NCI-H2196 treated with DMSO at 0.1 percent for 48 hours (cell line): ENCODE measurements at regions not wholly inside any gene's neighbourhood (a gene's known extent, or its start where the extent isn't known, plus 50 kb on each side); places are given as distances from the start of the nearest gene placed in this dataset.

ENCODE experiments used
- DNase-seq: peaks from one replicate; lab custom pipeline; 2025; ENCODE audit not compliant: unreplicated experiment; lab: John Stamatoyannopoulos, UW

- DNase-seq = no peak
Observed at GRCh38 chr10:78974617-78975317, 94.0 kb upstream of the ZMIZ1 start.

GRCh38 chr10:78975926-78976325 is 92.8 kb upstream of the ZMIZ1 start:
- DNase-seq = no peak

- no peak for DNase-seq
Observed at GRCh38 chr10:78976825-78977755, 91.7 kb upstream of the ZMIZ1 start.

DNA sequence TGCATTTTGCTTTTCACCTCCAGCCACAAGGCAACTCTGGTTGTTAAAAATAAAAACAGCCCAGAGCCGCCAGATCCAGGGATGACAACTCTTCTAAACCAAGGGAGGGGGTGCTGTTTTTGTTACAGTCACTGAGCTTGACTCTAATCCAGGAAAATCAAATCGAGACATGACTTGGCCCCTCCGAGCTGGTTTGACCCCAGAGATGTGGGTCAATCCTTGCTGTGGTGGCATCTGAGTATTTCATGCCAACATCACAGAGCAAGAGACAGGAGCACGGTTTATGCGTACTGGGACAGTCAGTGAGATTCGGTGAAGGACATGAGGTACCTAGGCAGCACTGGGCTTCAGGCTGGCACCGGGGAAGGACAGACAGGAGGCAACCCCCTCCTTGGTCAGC is 88.8 kb upstream of the ZMIZ1 start:
- no peak for DNase-seq

- no peak for DNase-seq
Observed at GRCh38 chr10:78980354-78980753, 88.4 kb upstream of the ZMIZ1 start.

DNA sequence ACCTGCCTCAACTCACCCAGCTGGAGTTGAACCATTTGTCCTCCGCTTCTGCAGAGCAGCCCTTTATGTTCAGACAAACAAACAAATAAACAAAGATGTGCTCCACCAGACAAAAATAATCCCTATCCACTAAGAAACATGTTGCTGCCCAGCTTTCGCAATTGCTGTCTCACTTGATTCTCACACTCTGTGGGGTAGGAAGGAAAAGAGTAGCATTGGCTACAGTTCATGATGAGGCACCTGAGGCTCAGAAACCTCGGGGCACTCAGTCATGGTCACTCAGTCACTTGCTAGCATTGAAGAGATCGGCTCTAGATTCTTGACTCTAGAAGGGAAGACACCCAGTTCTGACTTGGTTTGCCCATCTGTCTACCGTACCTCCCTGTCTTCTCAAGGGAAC is 88.0 kb upstream of the ZMIZ1 start:
- no peak for DNase-seq

- DNase-seq = no peak
Observed at GRCh38 chr10:78981257-78981969, 87.4 kb upstream of the ZMIZ1 start.

GRCh38 chr10:78981970-78982281 is 86.8 kb upstream of the ZMIZ1 start:
- DNase-seq = no peak

DNA sequence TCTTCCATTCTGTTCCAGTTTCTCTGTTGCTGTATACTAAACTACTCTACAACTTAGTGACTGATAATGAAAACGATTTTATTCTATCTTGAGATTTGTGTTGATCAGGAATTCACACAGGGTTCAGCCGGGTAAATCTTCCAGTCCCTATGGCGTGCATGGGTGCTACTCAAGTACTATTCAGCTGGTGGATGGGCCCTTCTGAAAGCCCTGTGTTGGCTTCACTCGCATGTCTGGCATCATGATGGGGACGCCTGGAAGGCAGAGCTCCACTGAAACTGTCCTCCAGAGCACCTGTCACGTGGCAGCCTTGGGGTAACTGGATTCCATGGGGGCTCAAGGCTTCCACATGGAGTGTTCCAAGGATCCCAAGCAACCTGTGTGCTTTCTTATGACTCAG is 86.0 kb upstream of the ZMIZ1 start:
- DNase-seq = no peak

GRCh38 chr10:78983608-78984007 is 85.2 kb upstream of the ZMIZ1 start:
- no peak for DNase-seq

DNA sequence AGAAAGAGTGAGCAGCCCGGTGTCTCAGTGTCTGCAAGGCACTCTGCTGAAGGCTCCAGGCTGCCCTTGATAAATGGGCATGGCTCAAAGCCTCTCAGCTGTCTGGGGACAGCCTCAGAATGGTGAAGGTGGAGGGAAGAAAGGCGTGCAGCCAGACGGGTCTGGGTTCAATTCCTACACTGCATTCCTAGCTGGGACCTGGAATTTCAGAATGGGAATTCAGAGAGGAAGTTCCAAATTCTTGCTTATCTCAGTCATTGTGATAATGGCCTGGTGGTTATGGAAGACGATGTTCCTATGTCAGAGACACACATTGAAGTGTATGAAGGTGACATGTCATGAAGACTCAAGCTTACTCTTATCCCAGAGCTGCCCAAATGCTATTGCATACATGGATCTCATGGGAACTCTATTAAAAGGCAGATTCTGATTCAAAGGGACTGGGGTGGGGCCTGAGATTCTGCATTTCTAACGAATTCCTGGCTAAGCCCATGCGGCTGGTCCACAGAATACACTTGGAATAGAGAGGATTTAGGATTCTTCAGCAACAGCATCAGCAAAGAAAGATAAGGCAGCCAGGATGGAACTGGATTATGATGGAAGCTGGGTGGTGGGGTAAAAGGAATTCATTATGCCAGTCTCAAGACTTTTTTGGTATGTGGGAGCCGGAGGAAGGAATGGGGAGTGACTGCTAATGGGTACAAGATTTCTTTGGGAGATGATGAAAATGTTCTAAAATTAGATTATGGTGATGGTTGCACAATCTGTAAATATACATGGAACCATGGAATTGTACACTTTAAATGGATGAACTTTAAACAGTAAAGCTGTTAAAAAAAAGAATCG is 82.6 kb upstream of the ZMIZ1 start:
- no peak for DNase-seq

DNA sequence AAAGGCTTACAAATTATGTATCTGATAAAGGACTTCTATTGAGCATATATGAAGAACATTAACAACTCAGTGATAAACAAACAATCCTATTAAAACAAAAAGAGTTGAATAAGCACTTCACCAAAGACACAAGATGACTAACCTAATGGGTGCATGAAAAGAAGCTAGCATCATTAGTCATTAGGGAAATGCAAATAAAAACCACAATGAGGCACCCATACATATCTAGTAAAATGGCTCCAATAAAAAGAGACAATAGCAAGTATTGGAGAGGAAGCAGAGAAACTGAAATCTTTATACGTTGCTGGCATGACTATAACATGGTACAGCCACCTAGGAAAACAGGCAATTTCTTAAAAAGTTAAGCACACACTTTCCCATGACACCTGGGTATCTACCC is 77.6 kb upstream of the ZMIZ1 start:
- no peak for DNase-seq

DNA sequence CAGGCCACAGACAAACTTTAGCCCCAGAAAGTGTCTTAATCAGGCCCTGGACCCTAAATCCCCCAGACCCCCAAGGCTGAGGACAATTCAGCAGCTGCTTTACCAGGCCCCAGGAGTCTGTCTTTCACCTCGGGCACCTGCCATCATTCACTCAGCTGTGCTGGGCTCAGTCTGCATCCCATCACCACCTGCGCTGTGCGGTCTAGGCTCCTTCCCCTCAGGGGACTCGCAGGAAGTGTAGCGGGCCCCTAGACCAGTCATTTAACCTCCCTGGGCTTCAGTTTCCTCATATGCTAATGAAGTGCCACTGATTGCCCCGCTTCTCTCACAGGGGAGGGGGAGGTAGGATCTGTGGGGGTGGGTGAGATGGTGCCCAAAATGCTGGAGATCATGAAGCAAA is 76.4 kb upstream of the ZMIZ1 start:
- no peak for DNase-seq

DNA sequence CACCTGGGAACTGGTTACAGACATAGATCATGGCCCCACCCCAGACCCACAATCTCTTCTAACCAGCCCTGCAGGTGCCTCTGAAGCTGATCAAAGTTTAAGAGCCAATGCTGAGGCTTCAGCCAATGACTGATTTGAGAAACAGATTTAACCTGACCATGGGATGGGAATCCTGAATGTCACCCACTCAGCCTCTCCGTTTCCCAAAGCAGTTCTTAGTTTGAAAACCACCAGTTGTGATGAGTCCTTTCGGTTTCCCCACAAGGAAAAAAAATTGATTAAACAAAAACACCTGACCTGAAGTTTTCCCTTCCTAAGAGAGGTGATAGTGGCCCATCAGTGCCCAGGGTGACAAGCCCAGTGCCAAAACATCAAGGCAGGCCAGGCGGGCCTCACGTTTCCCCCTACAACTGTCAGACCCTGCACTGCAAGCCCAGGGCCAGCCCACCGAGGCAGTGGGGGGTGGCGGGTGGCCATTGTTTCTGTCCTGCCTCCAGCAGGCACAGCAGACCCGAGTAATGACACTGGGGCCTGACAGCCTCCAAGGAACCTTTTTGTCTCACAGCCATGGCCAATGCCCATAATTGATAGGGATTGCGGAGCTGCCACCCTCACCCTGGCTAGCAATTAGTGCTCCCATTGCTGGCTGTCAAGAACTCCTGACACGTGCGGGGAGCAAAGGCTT is 75.4 kb upstream of the ZMIZ1 start:
- no peak for DNase-seq

- no peak for DNase-seq
Observed at GRCh38 chr10:78995987-78996791, 72.6 kb upstream of the ZMIZ1 start.

DNA sequence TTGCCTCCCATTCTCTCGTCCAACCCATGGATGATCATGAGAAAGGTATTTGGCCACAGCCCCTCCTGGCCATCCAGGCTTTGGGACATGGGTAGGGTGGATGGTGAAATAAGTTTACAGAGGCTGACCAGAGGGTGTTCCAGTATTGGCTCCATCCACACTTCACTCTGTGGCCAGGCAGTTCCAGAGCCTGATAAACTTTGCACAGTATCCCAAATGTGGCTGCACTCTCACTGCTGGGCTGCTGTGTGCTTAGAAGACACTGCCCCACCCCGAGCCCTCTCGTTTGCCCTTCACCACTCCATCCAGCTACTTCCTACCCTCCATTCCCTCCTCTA is 72.0 kb upstream of the ZMIZ1 start:
- DNase-seq = no peak

DNA sequence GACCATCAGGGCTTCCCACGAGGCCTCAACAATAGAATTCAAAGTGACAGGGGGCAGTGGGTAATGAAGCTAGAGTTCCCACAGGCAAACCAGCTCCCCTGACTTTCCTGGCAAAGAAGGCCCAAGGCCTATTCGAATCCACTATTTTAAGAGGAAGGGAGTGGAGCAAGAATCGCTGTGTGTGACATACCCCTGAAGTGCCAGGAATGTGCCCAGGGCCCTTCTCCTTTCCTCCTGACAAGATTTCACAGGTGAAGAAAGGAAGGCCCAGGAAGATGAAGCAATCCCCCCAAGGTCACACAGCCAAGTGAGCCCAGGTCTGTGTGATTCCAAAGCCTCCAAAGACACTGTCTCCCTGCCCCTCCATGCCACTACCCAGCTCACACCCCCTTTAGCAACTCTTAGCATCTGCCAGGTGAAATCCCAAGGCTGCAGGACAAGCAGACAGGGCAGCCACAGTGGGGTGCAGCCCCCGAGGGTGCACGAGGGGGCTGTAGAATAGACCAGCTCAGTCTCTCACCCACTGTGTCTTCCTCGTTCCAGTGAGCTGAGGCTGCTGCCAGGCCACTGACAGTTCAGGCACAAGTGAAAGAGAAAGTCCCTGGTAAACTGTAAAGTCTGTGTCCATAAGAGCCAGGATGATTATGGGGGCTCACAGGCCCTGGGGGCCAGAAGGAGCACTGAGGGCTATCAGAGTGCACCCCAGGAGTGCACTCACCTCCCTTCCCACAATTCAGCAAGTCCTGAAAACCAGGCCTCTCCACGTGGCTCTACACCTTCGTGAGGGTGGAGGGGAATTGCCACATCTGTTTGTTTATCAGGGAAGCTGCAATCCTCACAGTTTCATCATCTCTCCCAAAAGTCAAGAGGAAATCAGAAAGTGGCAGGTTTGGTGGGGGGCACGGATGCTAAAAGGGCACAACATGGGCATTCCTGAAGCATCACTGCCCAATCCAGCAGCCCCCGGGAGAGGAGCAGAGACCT is 70.8 kb upstream of the ZMIZ1 start:
- no peak for DNase-seq

GRCh38 chr10:79001082-79001885 is 67.5 kb upstream of the ZMIZ1 start:
- no peak for DNase-seq
